Testis (tissue), 2 donors: ENCODE measurements at regions not wholly inside any gene's neighbourhood (a gene's known extent, or its start where the extent isn't known, plus 50 kb on each side); places are given as distances from the start of the nearest gene placed in this dataset.

Source experiments
- DNase-seq: peaks from one replicate; pipeline ENCODE4 v3.0.0-alpha.2; 2019
- H3K27ac ChIP-seq, 2 donors: fragments of 200-600 bp; sonication (generic); one replicate each; pipeline ENCODE4 v1.5.1; 2019
- H3K27me3 ChIP-seq: fragments of 200-600 bp; sonication (generic); one replicate; pipeline ENCODE4 v1.5.1; 2019
- H3K36me3 ChIP-seq: fragments of 200-600 bp; sonication (generic); one replicate; pipeline ENCODE4 v1.5.1; 2017; ENCODE audit warnings: low read depth; ENCODE audit errors: missing control alignments
- H3K4me1 ChIP-seq: fragments of 200-600 bp; sonication (generic); one replicate; pipeline ENCODE4 v1.5.1; 2019
- H3K4me3 ChIP-seq, 2 donors: fragments of 200-600 bp; sonication (generic); one replicate each; pipeline ENCODE4 v1.5.1; 2017 to 2019
- H3K9me3 ChIP-seq: fragments of 200-600 bp; sonication (generic); one replicate; pipeline ENCODE4 v1.5.1; 2017
- POLR2A ChIP-seq: fragments of 450-650 bp; IDR thresholded peaks from one replicate; pipeline ENCODE4 v1.6.1; 2017; ENCODE audit warnings: antibody characterized with exemption, mild to moderate bottlenecking, moderate library complexity
- WGBS, 2 donors: methylation state at CpG; one replicate each; pipeline ENCODE4 v1.1.5; 2018; 5-methylcytosine and 5-hydroxymethylcytosine counted together
- intact Hi-C: fragments of 100-400 bp; cut with DNase I; formaldehyde crosslinking; loops from one replicate; pipeline ENCODE4 v1.15.1; 2023; ENCODE audit warnings: low total_unique reads
- TF ChIP-seq, protein P1 (sequence below), 3 experiments: fragments of 450-650 bp in 2 of 3; fragments of 200-600 bp in 1 of 3; sonication (generic) in 1 of 3; IDR thresholded peaks; one replicate each; pipeline ENCODE4 v1.5.1; 2016 to 2019; ENCODE audit warnings: antibody characterized with exemption in 3 of 3, mild to moderate bottlenecking in 2 of 3, moderate library complexity in 1 of 3

DNA sequence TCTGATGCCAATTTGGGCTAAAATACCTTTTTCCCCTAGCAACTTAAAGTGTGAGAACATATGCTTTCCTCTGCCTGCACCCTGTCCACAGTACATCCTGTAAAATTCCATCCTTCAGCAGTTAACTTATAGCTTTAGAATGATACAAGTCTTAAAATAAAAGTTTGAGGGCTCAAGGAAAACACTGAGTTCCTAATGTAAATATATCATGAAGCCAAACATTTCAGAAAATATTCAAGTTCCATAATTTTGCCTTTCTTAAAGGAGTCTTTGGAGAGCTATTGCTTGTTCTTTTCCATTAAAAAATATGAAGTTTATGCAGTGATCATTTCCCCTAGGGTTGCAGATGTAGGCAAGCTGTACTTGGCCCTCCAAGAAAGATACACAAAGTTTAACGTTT lies 303.8 kb downstream of the COL12A1 start:
- H3K9me3 ChIP-seq = no peaks in the 10 kb centered on the region
- no peak for TF ChIP-seq POLR2A
- TF ChIP-seq, protein P1, sequence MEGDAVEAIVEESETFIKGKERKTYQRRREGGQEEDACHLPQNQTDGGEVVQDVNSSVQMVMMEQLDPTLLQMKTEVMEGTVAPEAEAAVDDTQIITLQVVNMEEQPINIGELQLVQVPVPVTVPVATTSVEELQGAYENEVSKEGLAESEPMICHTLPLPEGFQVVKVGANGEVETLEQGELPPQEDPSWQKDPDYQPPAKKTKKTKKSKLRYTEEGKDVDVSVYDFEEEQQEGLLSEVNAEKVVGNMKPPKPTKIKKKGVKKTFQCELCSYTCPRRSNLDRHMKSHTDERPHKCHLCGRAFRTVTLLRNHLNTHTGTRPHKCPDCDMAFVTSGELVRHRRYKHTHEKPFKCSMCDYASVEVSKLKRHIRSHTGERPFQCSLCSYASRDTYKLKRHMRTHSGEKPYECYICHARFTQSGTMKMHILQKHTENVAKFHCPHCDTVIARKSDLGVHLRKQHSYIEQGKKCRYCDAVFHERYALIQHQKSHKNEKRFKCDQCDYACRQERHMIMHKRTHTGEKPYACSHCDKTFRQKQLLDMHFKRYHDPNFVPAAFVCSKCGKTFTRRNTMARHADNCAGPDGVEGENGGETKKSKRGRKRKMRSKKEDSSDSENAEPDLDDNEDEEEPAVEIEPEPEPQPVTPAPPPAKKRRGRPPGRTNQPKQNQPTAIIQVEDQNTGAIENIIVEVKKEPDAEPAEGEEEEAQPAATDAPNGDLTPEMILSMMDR (IDR thresholded peaks at IDR 0.05) = no peak
- no peak for DNase-seq
- no peaks in the 10 kb centered on the region for H3K36me3 ChIP-seq
- no peaks in the 10 kb centered on the region for H3K4me1 ChIP-seq
- no peaks in the 10 kb centered on the region for H3K27me3 ChIP-seq
- 43 to 45% methylated on average over 1 of the region's 1 CpG for WGBS, 2 donors
- no peak overlapping the region for H3K4me3 ChIP-seq
- no peak overlapping the region for H3K27ac ChIP-seq
- intact Hi-C loops = no loop called here

DNA sequence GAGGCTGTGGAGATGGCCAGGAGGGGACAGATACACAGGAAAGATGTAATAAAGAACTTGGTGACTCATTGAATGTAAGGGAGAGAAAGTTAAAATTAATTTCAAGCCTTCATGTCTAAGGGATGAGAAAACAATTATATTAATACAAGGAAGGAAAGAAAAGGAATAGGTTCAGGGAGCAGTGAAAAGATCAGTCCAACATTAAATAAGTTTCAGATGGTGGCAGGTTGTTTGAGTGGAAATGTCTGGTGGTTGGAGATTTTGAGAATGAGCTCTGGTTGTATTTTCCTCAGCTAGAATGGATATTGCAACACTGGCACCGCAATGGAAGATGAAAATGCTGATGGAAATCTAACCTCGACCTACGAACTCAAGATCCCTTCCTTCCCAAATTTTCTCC lies 304.3 kb downstream of the COL12A1 start:
- Histone ChIP-seq H3K27me3 (no peaks in the 10 kb centered on the region), H3K9me3 (no peaks in the 10 kb centered on the region), H3K4me3 (no peak overlapping the region), H3K36me3 (no peaks in the 10 kb centered on the region), H3K4me1 (no peaks in the 10 kb centered on the region), H3K27ac (no peak overlapping the region)
- no peak for DNase-seq
- WGBS, 2 donors = 85 to 90% methylated on average over 3 of the region's 3 CpGs
- TF ChIP-seq, protein P1 (IDR thresholded peaks at IDR 0.05) = no peak
- no peak for TF ChIP-seq POLR2A
- intact Hi-C loops = no loop called here

DNA sequence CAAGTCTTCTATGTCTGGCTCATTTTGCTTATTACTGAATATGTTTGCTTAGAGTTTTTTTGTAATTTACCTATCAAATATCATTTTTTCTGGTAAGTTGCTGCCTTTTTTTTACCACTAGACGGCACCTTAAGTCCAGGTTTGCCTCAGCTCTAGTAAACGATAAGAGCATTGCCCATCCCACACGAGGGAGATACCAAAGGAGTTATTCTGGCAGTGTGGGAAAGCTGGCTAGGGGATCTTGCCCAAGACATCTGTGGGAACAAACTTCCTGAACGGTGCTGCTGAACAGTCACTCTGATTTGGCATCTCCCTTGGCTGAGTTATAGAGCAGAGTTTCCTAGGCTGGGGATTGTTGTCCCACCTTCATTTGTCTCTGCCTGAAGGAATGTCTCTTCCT lies 306.4 kb downstream of the COL12A1 start:
- intact Hi-C loops = no loop called here
- Histone ChIP-seq H3K36me3 (no peaks in the 10 kb centered on the region), H3K4me3 (no peak overlapping the region), H3K27ac (no peak overlapping the region), H3K9me3 (no peaks in the 10 kb centered on the region), H3K4me1 (no peaks in the 10 kb centered on the region), H3K27me3 (no peaks in the 10 kb centered on the region)
- WGBS, 2 donors = 65 to 70% methylated on average over 4 of the region's 4 CpGs
- no peak for DNase-seq
- TF ChIP-seq POLR2A = no peak
- TF ChIP-seq, protein P1 (IDR thresholded peaks at IDR 0.05) = no peak

DNA sequence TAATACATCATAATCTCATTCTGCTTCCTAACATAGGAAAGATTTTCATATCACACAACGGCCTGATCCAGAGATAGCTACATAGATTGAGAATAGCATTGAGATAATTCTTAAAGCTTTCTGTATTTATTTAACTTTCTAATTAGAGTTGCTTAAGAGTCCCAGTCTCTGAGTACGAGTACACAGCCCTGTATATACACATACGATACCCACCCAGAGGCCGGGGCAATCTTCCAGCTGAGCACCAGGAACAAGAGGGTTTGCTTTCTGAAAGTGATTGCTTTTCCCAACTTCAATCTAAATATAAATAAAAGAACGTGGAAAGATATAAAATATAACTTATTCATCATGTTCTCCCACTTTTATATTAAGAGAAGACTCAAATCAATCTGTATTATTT lies 313.8 kb downstream of the COL12A1 start:
- Histone ChIP-seq H3K9me3 (no peaks in the 10 kb centered on the region), H3K36me3 (no peaks in the 10 kb centered on the region), H3K4me1 (no peaks in the 10 kb centered on the region), H3K4me3 (no peak overlapping the region), H3K27me3 (no peaks in the 10 kb centered on the region), H3K27ac (no peak overlapping the region)
- WGBS, 2 donors = 70 to 74% methylated on average over 5 of the region's 5 CpGs
- no peak for DNase-seq
- TF ChIP-seq, protein P1 (IDR thresholded peaks at IDR 0.05) = no peak
- no peak for TF ChIP-seq POLR2A
- intact Hi-C loops = no loop called here

DNA sequence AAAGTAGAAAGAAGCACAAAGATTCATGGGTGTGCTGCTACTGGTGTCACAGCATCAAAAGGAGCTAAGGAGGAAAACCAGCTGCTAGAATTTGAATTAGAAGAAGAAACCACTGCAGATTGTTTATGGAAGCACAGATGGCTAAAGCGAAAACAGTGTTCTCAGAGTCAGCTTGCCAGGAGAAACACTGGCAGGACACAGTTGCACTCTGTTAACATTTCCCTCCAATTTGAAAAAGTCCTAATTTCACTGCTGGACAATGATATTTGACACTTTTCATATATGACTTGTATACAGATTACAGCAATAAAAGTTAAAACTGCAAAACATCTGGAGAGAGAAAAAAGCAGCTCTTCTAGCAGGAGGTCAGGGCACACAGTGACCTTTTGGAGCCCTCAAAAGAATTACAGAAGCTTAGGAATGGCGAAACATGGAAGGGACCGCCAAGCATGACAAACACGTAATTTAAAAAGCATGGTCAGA lies 314.5 kb downstream of the COL12A1 start:
- no peaks in the 10 kb centered on the region for H3K4me1 ChIP-seq
- H3K36me3 ChIP-seq = no peaks in the 10 kb centered on the region
- TF ChIP-seq, protein P1 (IDR thresholded peaks at IDR 0.05) = no peak
- TF ChIP-seq POLR2A = no peak
- H3K9me3 ChIP-seq = no peaks in the 10 kb centered on the region
- DNase-seq = peak; percentile 33
- no peak overlapping the region for H3K27ac ChIP-seq
- intact Hi-C loops = no loop called here
- H3K4me3 ChIP-seq = no peak overlapping the region
- WGBS, 2 donors = 45 to 51% methylated on average over 4 of the region's 4 CpGs
- no peaks in the 10 kb centered on the region for H3K27me3 ChIP-seq
